CD14-positive monocyte (primary cell): ENCODE measurements at regions not wholly inside any gene's neighbourhood (a gene's known extent, or its start where the extent isn't known, plus 50 kb on each side); places are given as distances from the start of the nearest gene placed in this dataset.

Source experiments
- DNase-seq, 3 donors: peaks; one replicate each; pipeline ENCODE4 v3.0.0-alpha.2; 2011 to 2022
- H2AFZ ChIP-seq: 2 replicates; pipeline ENCODE4 v1.6.0; 2012; ENCODE audit warnings: mild to moderate bottlenecking, low read depth, low read length, inconsistent platforms; ENCODE audit not compliant: insufficient read depth, poor library complexity, severe bottlenecking
- H3K27ac ChIP-seq, 2 donors: 1 replicate in 1 of 2; 2 replicates in 1 of 2; pipeline ENCODE4 v1.5.1; 2012 to 2013; ENCODE audit warnings: low read length in 2 of 2, control low read depth in 1 of 2, inconsistent platforms in 1 of 2, low read depth in 1 of 2, mild to moderate bottlenecking in 1 of 2
- H3K27me3 ChIP-seq, 2 donors: one replicate each; pipeline versions ENCODE4 v1.6.0 to v1.6.1; 2011 to 2013; ENCODE audit warnings: low read length in 2 of 2; ENCODE audit not compliant: control insufficient read depth in 2 of 2, insufficient read depth in 2 of 2
- H3K36me3 ChIP-seq, 2 donors: replicated peaks in 1 of 2; 1 replicate in 1 of 2; 2 replicates in 1 of 2; pipeline versions ENCODE4 v1.5.1 to v1.6.1; 2012 to 2013; ENCODE audit warnings: low read length in 2 of 2, control low read depth in 1 of 2, inconsistent platforms in 1 of 2, mild to moderate bottlenecking in 1 of 2; ENCODE audit not compliant: insufficient read depth in 2 of 2, control insufficient read depth in 1 of 2
- H3K4me1 ChIP-seq, 2 donors: 1 replicate in 1 of 2; 2 replicates in 1 of 2; pipeline versions ENCODE4 v1.5.1 to v1.6.1; 2012 to 2013; ENCODE audit warnings: low read length in 2 of 2, control low read depth in 1 of 2, inconsistent platforms in 1 of 2, mild to moderate bottlenecking in 1 of 2, moderate library complexity in 1 of 2; ENCODE audit not compliant: insufficient read depth in 2 of 2, control insufficient read depth in 1 of 2
- H3K4me2 ChIP-seq: replicated peaks from 2 replicates; pipeline ENCODE3; 2012; ENCODE audit warnings: low read length, moderate library complexity, mild to moderate bottlenecking; ENCODE audit not compliant: poor library complexity, severe bottlenecking; ENCODE audit errors: extremely low read depth
- H3K4me3 ChIP-seq, 3 experiments: fragments of 200-600 bp in 1 of 3; sonication (generic) in 1 of 3; replicated peaks in 1 of 3; 1 replicate in 2 of 3; 2 replicates in 1 of 3; pipeline ENCODE4 v1.5.1; 2011 to 2013; ENCODE audit warnings: low read length in 3 of 3, mild to moderate bottlenecking in 3 of 3, control low read depth in 2 of 3, low read depth in 2 of 3, inconsistent platforms in 1 of 3, moderate library complexity in 1 of 3
- H3K79me2 ChIP-seq: 2 replicates; pipeline ENCODE4 v1.6.0; 2012; ENCODE audit warnings: mild to moderate bottlenecking, control low read depth, inconsistent platforms, low read length, moderate library complexity; ENCODE audit not compliant: insufficient read depth
- H3K9ac ChIP-seq: 2 replicates; pipeline ENCODE4 v1.6.0; 2017; ENCODE audit warnings: low read length, mild to moderate bottlenecking; ENCODE audit not compliant: insufficient read depth, poor library complexity, severe bottlenecking
- H3K9me3 ChIP-seq, 2 donors: replicated peaks in 1 of 2; 1 replicate in 1 of 2; 2 replicates in 1 of 2; pipeline versions ENCODE4 v1.5.1 to v1.6.1; 2012 to 2013; ENCODE audit warnings: low read length in 2 of 2, control low read depth in 1 of 2; ENCODE audit not compliant: control insufficient read depth in 1 of 2, insufficient read depth in 1 of 2
- H4K20me1 ChIP-seq: 2 replicates; pipeline ENCODE4 v1.6.0; 2012; ENCODE audit warnings: mild to moderate bottlenecking, low read length, control low read depth, moderate library complexity; ENCODE audit not compliant: insufficient read depth
- H3K27ac Mint-ChIP-seq, 7 donors: one replicate each; pipeline ENCODE4 v1.8.0; 2020; ENCODE audit warnings: mild to moderate bottlenecking in 7 of 7, mixed read lengths in 7 of 7, moderate library complexity in 6 of 7, inconsistent platforms in 2 of 7
- H3K27me3 Mint-ChIP-seq, 3 donors: one replicate each; pipeline ENCODE4 v1.8.0; 2021 to 2022; ENCODE audit warnings: low read depth in 3 of 3, mild to moderate bottlenecking in 3 of 3, mixed read lengths in 3 of 3, moderate library complexity in 3 of 3, inconsistent platforms in 1 of 3
- H3K36me3 Mint-ChIP-seq, 2 donors: one replicate each; pipeline ENCODE4 v1.8.0; 2020; ENCODE audit warnings: mixed read lengths in 2 of 2, inconsistent platforms in 1 of 2, mild to moderate bottlenecking in 1 of 2
- H3K4me1 Mint-ChIP-seq: one replicate; pipeline ENCODE4 v1.8.0; 2020; ENCODE audit warnings: mild to moderate bottlenecking, mixed read lengths
- H3K4me3 Mint-ChIP-seq, 2 donors: one replicate each; pipeline ENCODE4 v1.8.0; 2020; ENCODE audit warnings: mild to moderate bottlenecking in 2 of 2, mixed read lengths in 2 of 2, moderate library complexity in 1 of 2
- H3K9me3 Mint-ChIP-seq, 7 donors: one replicate each; pipeline ENCODE4 v1.8.0; 2020 to 2022; ENCODE audit warnings: mixed read lengths in 7 of 7, mild to moderate bottlenecking in 6 of 7, moderate library complexity in 6 of 7, inconsistent platforms in 2 of 7
- CTCF ChIP-seq: fragments of 200-600 bp; IDR thresholded peaks from one replicate; pipeline ENCODE4 v1.8.0; 2022; ENCODE audit warnings: antibody characterized with exemption, mild to moderate bottlenecking
- WGBS: methylation state at CpG from one replicate; pipeline ENCODE4 v1.1.5; 2013; ENCODE audit warnings: missing lambda C conversion rate; ENCODE audit not compliant: insufficient coverage; 5-methylcytosine and 5-hydroxymethylcytosine counted together
- intact Hi-C, 2 donors: fragments of 100-400 bp; cut with micrococcal nuclease; formaldehyde crosslinking; loops; one replicate each; pipeline versions ENCODE4 v1.15.0 to v1.15.1; 2023

- Histone ChIP-seq H3K9ac (no peak overlapping the region), H3K27ac (no peak overlapping the region), H3K4me1 (no peaks in the 10 kb centered on the region), H4K20me1 (no peaks in the 10 kb centered on the region), H3K9me3 (peaks cover 3 to 7% of the 10 kb centered on the region in 2 donors), H3K4me2 (no peak overlapping the region), H3K4me3 (no peak overlapping the region), H2AFZ (no peak overlapping the region), H3K79me2 (no peaks in the 10 kb centered on the region), H3K27me3 (no peaks in the 10 kb centered on the region), H3K36me3 (no peaks in the 10 kb centered on the region)
- peaks cover 2 to 9% (median 4%) of the 10 kb centered on the region in 7 donors for H3K9me3 Mint-ChIP-seq
- TF ChIP-seq CTCF: no peak
- H3K4me3 Mint-ChIP-seq: no peak overlapping the region
- no peaks in the 10 kb centered on the region for H3K36me3 Mint-ChIP-seq
- WGBS: no CpG with 5 or more reads among the region's 2 CpGs
- intact Hi-C loops: no loop called here
- no peak overlapping the region for H3K27ac Mint-ChIP-seq
- peaks cover 0 to 2% (median 0%) of the 10 kb centered on the region in 3 donors for H3K27me3 Mint-ChIP-seq
- no peaks in the 10 kb centered on the region for H3K4me1 Mint-ChIP-seq
- no peak for DNase-seq
Observed at GRCh38 chr7:52154382-52154781, 837.8 kb upstream of the COBL start.

DNA sequence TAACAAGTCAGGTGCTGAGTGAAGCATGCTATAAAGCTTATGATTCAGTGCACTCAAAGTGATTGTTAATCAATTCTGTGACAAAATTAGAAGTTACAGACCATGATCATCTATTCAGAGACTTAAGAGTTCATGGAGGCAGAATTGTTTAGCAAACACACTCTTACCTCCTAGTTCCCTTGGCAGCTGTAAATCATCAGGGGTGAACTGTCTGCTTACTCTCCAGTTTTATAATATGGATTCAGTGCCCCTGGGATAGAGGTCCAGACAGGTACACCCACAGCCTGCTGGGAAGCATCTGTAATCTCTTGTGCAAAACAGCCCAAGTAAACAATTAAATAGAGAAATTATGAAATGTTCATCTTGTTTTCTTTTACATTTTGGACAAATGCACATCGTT lies 835.0 kb upstream of the COBL start:
- Mint-ChIP-seq H3K36me3 (no peaks in the 10 kb centered on the region), H3K27ac (no peak overlapping the region), H3K4me3 (no peak overlapping the region), H3K9me3 (peaks cover 0 to 6% (median 2%) of the 10 kb centered on the region in 7 donors), H3K27me3 (peaks cover 0 to 2% (median 0%) of the 10 kb centered on the region in 3 donors), H3K4me1 (no peaks in the 10 kb centered on the region)
- Histone ChIP-seq H3K4me1 (no peaks in the 10 kb centered on the region), H3K9me3 (peaks cover 0 to 5% of the 10 kb centered on the region in 2 donors), H4K20me1 (no peaks in the 10 kb centered on the region), H2AFZ (no peak overlapping the region), H3K4me3 (no peak overlapping the region), H3K79me2 (no peaks in the 10 kb centered on the region), H3K27ac (no peak overlapping the region), H3K27me3 (no peaks in the 10 kb centered on the region), H3K4me2 (no peak overlapping the region), H3K9ac (no peak overlapping the region), H3K36me3 (no peaks in the 10 kb centered on the region)
- no peak for DNase-seq
- no CpG with 5 or more reads among the region's 1 CpG for WGBS
- intact Hi-C loops: no loop called here
- TF ChIP-seq CTCF: no peak
